IPS-20b (cell line): ENCODE measurements at regions not wholly inside any gene's neighbourhood (a gene's known extent, or its start where the extent isn't known, plus 50 kb on each side); places are given as distances from the start of the nearest gene placed in this dataset.

Experiments
- H3K27ac ChIP-seq: one replicate; pipeline ENCODE4 v1.5.1; 2013; ENCODE audit warnings: low read length
- H3K27me3 ChIP-seq: 2 replicates; pipeline ENCODE4 v1.6.1; 2013; ENCODE audit warnings: mild to moderate bottlenecking, low read length, inconsistent platforms; ENCODE audit not compliant: insufficient read depth
- H3K36me3 ChIP-seq: 2 replicates; pipeline ENCODE4 v1.6.1; 2013; ENCODE audit warnings: low read depth, mild to moderate bottlenecking, inconsistent platforms, low read length, moderate library complexity; ENCODE audit not compliant: insufficient read depth
- H3K4me1 ChIP-seq: 2 replicates; pipeline ENCODE4 v1.6.1; 2013; ENCODE audit warnings: mild to moderate bottlenecking, control low read depth, inconsistent platforms, low read length, moderate library complexity; ENCODE audit not compliant: insufficient read depth
- H3K4me3 ChIP-seq: 2 replicates; pipeline ENCODE4 v1.5.1; 2013; ENCODE audit warnings: mild to moderate bottlenecking, low read length, inconsistent platforms
- H3K9ac ChIP-seq: 2 replicates; pipeline ENCODE4 v1.6.1; 2013; ENCODE audit warnings: low read depth, mild to moderate bottlenecking, inconsistent platforms, low read length, moderate library complexity
- H3K9me3 ChIP-seq: 2 replicates; pipeline ENCODE4 v1.6.1; 2013; ENCODE audit warnings: mild to moderate bottlenecking, low read depth, low read length, inconsistent platforms; ENCODE audit not compliant: insufficient read depth

DNA sequence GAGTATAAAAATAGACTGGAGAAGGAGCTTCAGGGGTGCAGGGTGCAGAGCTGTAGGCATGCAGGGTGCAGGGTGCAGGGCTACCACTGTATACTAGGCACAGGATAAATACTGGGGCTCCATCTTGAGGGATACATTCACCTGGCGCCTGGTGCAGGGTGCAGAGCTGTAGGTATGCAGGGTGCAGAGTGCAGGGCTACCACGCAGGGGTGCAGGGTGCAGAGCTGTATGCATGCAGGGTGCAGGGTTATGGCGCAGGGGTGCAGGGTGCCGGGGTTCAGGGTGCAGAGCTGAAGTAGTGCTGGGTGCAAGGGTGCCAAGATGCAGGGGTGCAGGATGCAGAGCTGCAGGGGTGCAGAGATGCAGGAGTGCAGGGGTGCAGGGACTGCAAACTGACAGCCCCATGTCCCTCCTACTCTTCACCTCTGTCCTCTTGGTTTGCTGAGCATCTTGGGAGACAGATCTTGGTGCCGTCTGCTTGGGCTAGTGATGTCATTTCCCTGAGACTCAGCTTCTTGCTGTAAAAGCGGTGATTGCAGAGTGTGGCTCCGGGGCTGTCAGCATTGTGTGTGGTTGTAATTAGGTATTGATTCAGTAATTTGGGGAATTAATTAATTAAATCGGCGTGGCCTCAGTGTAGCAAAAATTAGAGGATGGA, 91.2 kb downstream of the ADRA2C start:
- Histone ChIP-seq H3K9me3 (no peaks in the 10 kb centered on the region; the same call in 1 of the 2 replicates), H3K27ac (no peak overlapping the region), H3K4me3 (no peak overlapping the region), H3K27me3 (no peaks in the 10 kb centered on the region; the same call in 1 of the 2 replicates), H3K4me1 (peaks cover 4% of the 10 kb centered on the region; the same call in 1 of the 2 replicates), H3K36me3 (no peaks in the 10 kb centered on the region), H3K9ac (no peak overlapping the region)

DNA sequence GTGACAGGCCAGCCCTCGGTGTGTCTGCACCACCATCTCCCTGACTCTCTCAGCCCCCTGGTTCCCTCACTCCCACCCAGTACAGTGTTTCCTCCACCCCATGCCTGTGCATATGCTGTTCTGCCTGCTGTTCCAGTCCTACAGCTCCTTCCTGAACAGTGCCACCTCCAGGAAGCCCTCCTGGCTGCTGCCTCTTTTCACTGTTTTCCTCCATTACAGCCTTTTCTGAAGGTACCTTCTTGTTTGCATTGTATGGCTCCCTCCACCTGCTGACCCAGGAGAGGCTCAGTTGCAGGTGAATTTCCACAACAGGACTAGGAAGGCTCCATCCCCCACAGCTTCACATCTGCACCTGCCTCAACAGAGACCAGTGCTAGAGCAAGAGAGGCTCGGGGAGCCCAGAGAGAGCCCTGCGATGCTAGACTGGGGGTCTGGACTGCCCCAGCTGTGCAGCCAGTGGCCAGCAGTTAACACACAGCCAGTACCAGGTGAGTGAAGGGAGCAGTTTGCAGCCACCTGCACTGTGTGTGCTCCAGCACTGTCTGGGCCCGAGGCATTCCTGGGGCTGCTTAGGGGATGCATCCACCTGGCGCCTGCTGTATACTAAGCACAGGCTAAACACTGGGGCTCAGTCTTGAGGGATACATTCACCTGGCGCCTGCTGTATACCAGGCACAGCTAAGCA, 92.0 kb downstream of the ADRA2C start:
- Histone ChIP-seq H3K4me3 (no peak overlapping the region), H3K36me3 (no peaks in the 10 kb centered on the region), H3K27me3 (no peaks in the 10 kb centered on the region; the same call in 1 of the 2 replicates), H3K4me1 (peaks cover 5% of the 10 kb centered on the region; the same call in 1 of the 2 replicates), H3K27ac (no peak overlapping the region), H3K9ac (no peak overlapping the region), H3K9me3 (no peaks in the 10 kb centered on the region)

DNA sequence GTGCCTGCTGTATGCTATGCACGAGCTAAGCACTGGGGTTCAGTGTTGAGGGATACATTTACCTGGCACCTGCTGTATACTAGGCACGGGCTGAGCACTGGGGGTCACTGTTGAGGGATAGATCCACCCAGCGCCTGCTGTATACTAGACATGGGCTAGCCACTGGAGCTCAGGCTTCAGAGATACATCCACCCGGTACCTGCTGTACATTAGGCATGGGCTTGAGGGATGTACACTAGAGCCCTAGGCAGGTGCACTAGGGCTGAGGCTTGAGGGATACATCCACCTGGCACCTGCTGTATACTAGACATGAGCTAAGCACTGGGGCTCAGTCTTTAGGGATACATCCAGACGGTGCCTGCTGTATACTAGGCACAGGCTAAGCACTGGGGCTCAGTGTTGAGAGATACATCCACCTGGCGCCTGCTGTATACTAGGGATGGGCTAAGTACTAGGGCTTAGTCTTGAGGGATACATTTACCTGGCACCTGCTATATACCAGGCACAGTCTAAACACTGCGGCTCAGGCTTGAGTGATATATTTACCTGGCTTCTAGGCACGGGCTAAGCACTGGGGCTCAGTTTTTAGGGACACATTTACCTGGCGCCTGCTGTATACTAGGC, 92.7 kb downstream of the ADRA2C start:
- Histone ChIP-seq H3K27me3 (no peaks in the 10 kb centered on the region; the same call in 1 of the 2 replicates), H3K4me1 (peaks cover 8% of the 10 kb centered on the region; the same call in 1 of the 2 replicates)

DNA sequence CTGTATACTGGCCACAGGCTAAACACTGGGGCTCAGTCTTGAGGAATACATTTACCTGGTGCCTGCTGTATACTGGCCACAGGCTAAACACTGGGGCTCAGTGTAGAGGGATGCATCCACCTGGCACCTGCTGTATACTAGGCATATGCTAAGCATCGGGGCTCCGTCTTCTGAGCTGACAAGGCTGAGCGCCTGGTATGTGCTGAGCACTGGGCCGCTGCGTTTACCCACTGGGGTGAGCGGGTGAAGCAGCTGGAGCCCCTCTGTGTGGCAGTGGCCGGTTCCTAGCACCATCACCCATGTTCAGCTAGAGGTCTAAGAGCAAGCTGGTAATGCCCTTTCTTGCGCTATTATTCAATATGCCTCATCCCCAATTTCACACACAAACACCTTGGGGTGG, 93.4 kb downstream of the ADRA2C start:
- Histone ChIP-seq H3K9me3 (no peaks in the 10 kb centered on the region), H3K4me3 (no peak overlapping the region), H3K9ac (no peak overlapping the region), H3K27me3 (no peaks in the 10 kb centered on the region; the same call in 1 of the 2 replicates), H3K36me3 (no peaks in the 10 kb centered on the region), H3K27ac (no peak overlapping the region), H3K4me1 (peaks cover 8% of the 10 kb centered on the region; the same call in 1 of the 2 replicates)

More for the DNA sequence above, 92.7 kb downstream of the ADRA2C start:
- Histone ChIP-seq H3K36me3 (no peaks in the 10 kb centered on the region), H3K27ac (no peak overlapping the region), H3K9me3 (no peaks in the 10 kb centered on the region), H3K9ac (no peak overlapping the region), H3K4me3 (no peak overlapping the region)

DNA sequence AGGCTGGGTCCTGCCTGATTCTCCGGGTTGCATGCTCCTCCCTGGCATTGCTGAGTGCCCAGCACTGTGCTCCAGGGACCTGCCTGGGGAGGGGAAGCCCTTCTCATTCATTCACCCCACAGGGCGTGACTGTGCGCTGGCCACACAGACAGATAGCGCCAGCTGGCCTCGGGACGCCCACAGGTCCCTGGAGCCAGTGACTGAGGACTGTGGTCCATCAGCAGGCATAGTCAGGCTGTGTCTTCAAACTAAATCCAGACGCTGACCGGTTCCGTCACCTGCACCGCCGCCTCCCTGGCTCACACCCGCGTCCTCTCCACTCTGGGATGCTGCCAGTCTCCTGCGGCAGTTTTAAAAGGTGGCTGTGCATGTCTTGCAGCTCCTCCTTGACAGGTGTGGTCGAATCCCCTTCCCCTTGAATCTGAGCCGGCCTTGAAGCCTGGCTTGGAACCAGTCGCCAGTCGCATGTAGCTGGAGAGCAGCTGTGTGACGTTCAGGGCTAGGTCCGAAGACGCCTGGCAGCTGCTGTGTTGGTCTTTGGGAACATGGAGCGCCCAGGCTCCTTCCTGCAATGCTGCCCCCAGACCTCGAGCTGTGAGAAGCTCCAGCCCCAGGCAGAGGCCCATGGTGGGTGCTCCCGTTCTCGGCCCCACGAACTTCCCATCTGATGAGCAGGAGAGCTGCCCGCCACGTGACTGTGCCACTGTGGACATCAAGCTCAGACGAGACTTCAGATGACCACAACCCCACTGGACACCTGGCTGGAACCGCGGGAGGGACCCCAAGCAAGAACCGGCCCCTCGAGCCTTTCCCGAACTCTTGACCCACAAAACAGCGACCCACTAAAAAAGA, 94.1 kb downstream of the ADRA2C start:
- Histone ChIP-seq H3K36me3 (no peaks in the 10 kb centered on the region), H3K9me3 (no peaks in the 10 kb centered on the region), H3K9ac (no peak overlapping the region)

DNA sequence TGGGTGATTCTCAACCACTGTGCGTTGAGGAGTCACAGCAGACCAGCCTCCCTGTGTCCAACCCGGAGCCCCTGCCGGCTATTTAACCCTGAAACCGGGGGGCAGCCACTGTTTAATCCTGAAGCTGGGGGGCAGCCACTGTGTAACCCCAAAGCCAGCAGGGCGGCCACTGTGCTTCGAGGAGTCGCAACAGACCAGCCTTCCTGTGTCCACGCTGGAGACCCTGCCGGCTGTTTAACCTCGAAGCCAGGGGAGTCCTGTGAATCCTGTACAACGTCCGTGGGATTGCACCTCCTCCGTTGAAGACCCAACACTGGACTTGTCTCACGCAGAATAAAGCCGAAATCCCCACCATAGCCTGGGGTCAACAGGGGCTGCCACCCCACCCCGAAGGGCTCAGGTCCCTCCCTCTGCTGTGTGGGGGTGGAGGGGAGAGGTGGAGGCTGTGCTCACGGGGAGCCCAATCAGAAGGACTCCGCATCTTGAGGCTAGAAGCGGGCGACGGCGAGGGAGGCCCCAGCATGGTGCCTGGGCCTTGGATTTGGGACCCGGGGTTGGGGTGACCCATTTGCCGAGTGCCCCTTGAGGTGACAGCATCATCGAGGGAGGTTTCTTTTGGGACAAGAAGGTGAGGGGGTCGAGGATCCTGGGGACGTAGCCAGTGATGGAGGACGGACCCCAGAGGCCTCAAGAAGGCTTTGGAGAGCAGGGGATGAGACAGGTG, 94.9 kb downstream of the ADRA2C start:
- no peak overlapping the region for H3K27ac ChIP-seq
- no peak overlapping the region for H3K4me3 ChIP-seq
- H3K27me3 ChIP-seq: no peaks in the 10 kb centered on the region; the same call in 1 of the 2 replicates
- H3K4me1 ChIP-seq: peaks cover 8% of the 10 kb centered on the region; the same call in 1 of the 2 replicates
- H3K9me3 ChIP-seq: no peaks in the 10 kb centered on the region
- H3K36me3 ChIP-seq: no peaks in the 10 kb centered on the region
- no peak overlapping the region for H3K9ac ChIP-seq

More for the DNA sequence above, 94.1 kb downstream of the ADRA2C start:
- Histone ChIP-seq H3K4me3 (no peak overlapping the region), H3K4me1 (peaks cover 8% of the 10 kb centered on the region; the same call in 1 of the 2 replicates), H3K27ac (no peak overlapping the region), H3K27me3 (no peaks in the 10 kb centered on the region; the same call in 1 of the 2 replicates)

DNA sequence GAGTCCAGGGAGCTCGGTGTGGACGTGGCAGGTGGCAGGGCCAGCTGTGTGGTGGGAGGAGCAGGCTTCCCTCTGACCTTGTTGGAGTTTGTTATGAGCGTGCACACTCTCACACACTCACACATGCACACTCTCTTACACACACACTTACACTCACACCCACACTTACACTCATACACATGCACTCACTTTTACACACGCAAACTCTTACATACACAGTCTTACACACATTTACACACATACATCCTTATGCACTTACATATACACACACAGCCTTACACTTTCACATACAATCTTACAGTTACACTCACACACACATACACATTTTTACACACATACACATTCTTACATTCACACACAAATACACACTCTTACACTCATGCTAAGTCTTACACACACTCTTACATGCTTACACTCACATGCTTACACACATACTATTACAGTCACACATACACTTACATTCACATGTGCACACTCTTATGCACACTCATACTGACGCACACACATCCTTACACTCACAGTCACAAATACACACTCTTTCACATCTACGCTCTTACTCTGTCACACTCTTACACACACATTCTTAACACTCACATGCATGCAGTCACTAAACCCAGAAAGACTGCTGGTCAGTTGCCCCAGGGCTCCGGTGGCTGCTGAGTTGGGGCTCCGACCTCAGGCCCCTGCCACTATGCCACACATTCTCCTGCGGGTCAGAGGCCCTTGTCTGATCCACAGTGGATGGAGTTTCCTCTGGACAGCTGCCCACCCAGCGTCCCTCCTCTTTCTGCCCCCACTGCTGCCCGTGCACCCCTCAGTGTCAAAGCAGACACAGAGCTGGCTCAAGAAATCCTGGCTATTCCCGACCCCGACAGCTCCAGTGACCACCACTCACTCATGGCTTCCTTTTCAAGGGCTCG, 95.8 kb downstream of the ADRA2C start:
- Histone ChIP-seq H3K4me3 (peak overlapping the region; percentile 56; the same call in 1 of the 2 replicates), H3K4me1 (peaks cover 8% of the 10 kb centered on the region; the same call in 1 of the 2 replicates), H3K9ac (peak overlapping the region; percentile 64; the same call in 1 of the 2 replicates), H3K27me3 (no peaks in the 10 kb centered on the region; the same call in 1 of the 2 replicates), H3K9me3 (no peaks in the 10 kb centered on the region), H3K36me3 (no peaks in the 10 kb centered on the region), H3K27ac (peak overlapping the region; percentile 43)

DNA sequence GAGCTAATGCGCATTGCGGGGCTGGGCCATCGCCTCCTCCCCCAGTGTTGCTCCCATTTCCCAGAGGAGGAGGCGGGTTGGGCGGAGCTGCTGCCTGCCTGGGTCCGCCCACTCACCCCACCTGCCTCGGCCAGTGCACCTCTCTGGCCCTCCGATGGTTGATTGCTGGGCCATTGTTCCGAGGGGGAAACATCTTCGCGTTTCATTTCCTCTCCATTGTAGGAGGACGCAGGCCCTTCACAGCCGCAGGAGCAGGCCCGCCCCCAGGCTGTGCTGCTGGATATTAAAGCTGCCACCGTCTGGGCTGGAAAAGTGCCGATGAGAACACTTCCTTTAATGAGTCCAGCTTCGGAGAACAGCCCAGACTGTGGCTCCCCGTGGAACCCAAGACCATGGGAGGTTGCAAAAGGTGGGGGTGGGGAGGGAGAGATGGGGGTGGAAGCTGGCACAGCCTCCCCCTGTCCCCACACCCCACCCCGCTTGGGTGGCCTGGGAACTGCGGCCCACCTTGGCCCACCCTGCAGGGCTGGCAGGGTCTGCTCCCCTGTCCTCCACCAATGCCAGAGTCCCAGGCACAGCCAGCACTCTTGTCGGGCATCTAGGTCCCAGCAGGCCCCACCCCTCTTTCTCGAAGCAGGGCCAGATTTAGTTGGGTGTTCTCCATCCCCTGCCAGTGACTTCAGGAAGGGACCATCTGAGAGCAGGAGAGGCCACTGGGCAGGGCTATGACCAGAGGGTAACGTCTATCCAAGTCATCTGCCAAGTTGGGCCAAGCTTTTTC, 96.6 kb downstream of the ADRA2C start:
- peak overlapping the region; percentile 56; the same call in 1 of the 2 replicates for H3K4me3 ChIP-seq
- H3K9me3 ChIP-seq: peaks cover 5% of the 10 kb centered on the region; the same call in 1 of the 2 replicates
- H3K27me3 ChIP-seq: no peaks in the 10 kb centered on the region; the same call in 1 of the 2 replicates
- H3K9ac ChIP-seq: peak overlapping the region; percentile 64; the same call in 1 of the 2 replicates
- peaks cover 8% of the 10 kb centered on the region; the same call in 1 of the 2 replicates for H3K4me1 ChIP-seq
- H3K36me3 ChIP-seq: no peaks in the 10 kb centered on the region
- H3K27ac ChIP-seq: peak overlapping the region; percentile 82

DNA sequence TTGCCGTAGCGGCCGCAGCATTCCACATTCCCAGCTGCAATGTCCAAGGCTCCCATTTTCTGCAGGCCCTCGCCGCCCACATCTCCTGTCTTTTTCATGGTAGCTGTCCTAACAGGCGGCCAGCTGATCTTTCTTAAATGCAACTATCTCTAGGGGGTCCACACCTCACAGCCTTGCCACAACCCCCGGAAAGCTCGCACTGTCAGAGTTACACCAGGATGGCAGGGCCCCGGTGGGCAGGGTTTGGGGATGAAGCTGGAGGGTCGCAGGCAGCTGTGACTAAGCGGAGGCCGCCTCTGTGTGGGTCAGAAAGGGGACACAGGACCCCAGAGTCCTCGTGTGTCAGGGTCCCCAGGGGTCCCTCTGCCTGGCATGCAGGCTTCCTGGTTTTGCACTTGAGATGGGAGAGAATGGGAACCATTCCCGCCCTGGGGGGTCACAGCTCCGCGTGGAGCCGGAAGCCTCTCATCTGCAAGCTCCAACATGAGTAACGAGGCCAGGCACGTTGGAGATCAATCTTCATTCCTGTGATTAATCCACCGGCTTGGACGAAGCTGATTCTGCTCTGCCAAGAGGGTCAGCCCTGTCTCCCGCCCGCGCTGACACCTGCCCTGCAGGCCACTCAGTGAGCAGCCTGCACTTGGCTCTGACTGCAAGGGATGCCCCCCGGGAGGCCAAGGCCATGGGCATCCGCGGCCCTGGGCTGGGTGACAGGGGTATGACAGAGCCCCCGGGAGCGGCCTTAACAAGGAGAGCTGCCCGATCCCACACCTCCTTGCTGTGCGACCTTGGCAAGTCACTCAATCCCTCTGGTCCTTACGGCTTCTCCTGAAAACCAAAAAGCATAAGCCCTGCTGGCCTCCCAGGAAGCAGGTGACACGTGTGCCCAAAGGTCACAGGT, 97.9 kb downstream of the ADRA2C start:
- Histone ChIP-seq H3K4me3 (no peak overlapping the region), H3K36me3 (no peaks in the 10 kb centered on the region), H3K27me3 (peaks cover 5% of the 10 kb centered on the region), H3K4me1 (peaks cover 8% of the 10 kb centered on the region; the same call in 1 of the 2 replicates), H3K27ac (no peak overlapping the region), H3K9ac (no peak overlapping the region), H3K9me3 (peaks cover 7% of the 10 kb centered on the region; the same call in 1 of the 2 replicates)
